Panc1 (cell line): ENCODE measurements at regions not wholly inside any gene's neighbourhood (a gene's known extent, or its start where the extent isn't known, plus 50 kb on each side); places are given as distances from the start of the nearest gene placed in this dataset.

Experiments
- ATAC-seq: fragments of 200-7000 bp; cut with Tn5 transposase; 2 replicates; pipeline ENCODE4 v1.9.1; 2020; ENCODE audit warnings: mild to moderate bottlenecking, moderate library complexity
- BruUV-seq: library from RNA; stranded (reverse); fragments of 400-500 nt; replicated peaks from 2 replicates; lab custom pipeline; 2021; lab: Mats Ljungman, UMichigan
- CTCF ChIA-PET: fragments of 300-600 bp; sonication (Branson Sonifier 250); formaldehyde crosslinking; loops from one replicate; lab custom pipeline; 2022; ENCODE audit warnings: antibody characterized with exemption; lab: Charles Lee
- POLR2A ChIA-PET: fragments of 300-600 bp; sonication (Branson Sonifier 250); formaldehyde crosslinking; loops from one replicate; lab custom pipeline; 2022; ENCODE audit warnings: antibody characterized with exemption; lab: Charles Lee
- DNase-seq: peaks from one replicate; pipeline ENCODE4 v3.0.0-alpha.2; 2010; ENCODE audit warnings: low read depth, low spot score
- H3K27ac ChIP-seq: 2 replicates; pipeline ENCODE4 v1.5.1; 2011; ENCODE audit warnings: mild to moderate bottlenecking, low read length, inconsistent platforms
- H3K27me3 ChIP-seq: fragments of 200-500 bp; sonication (Bioruptor generic); 2 replicates; pipeline ENCODE4 v1.6.0; 2014; ENCODE audit warnings: low read length, inconsistent platforms; ENCODE audit not compliant: control insufficient read depth, insufficient read depth
- H3K36me3 ChIP-seq: fragments of 200-500 bp; sonication (Bioruptor generic); 2 replicates; pipeline ENCODE4 v1.5.1; 2014; ENCODE audit warnings: inconsistent platforms, mild to moderate bottlenecking, low read length, moderate library complexity; ENCODE audit not compliant: control insufficient read depth, insufficient read depth
- H3K4me1 ChIP-seq: 2 replicates; pipeline ENCODE4 v1.5.1; 2011; ENCODE audit warnings: inconsistent platforms, mild to moderate bottlenecking, low read length, moderate library complexity; ENCODE audit not compliant: control insufficient read depth, insufficient read depth
- H3K4me3 ChIP-seq, 2 experiments: 2 replicates each; pipeline ENCODE4 v1.5.1; 2011 to 2012; ENCODE audit warnings: low read depth in 2 of 2, low read length in 2 of 2, mild to moderate bottlenecking in 2 of 2, inconsistent platforms in 1 of 2, moderate library complexity in 1 of 2
- H3K9me3 ChIP-seq: fragments of 200-500 bp; sonication (Bioruptor generic); 2 replicates; pipeline ENCODE4 v1.5.1; 2014; ENCODE audit warnings: low read depth, mild to moderate bottlenecking, inconsistent platforms, low read length, moderate library complexity; ENCODE audit not compliant: control insufficient read depth, insufficient read depth
- POLR2AphosphoS5 ChIP-seq: IDR thresholded peaks from 2 replicates; pipeline ENCODE4 v1.6.1; 2012; ENCODE audit warnings: mild to moderate bottlenecking, low read depth, low read length, moderate library complexity
- SIN3A ChIP-seq: IDR thresholded peaks from 2 replicates; pipeline ENCODE4 v1.6.1; 2012; ENCODE audit warnings: low read depth, mild to moderate bottlenecking, low read length, moderate library complexity, borderline replicate concordance; ENCODE audit not compliant: insufficient read depth
- TCF7L2 ChIP-seq: IDR thresholded peaks from 2 replicates; pipeline ENCODE4 v1.6.1; 2011; ENCODE audit warnings: mild to moderate bottlenecking, low read depth, low read length, inconsistent platforms
- in situ Hi-C: cut with HindIII; loops from 2 replicates; pipeline ENCODE4 v1.10.0; 2016; ENCODE audit warnings: low sequenced_read_pairs, low pct_unique_long_range_greater_than_20kb
- intact Hi-C: fragments of 100-400 bp; cut with micrococcal nuclease; formaldehyde crosslinking; loops from one replicate; pipeline ENCODE4 v1.10.0; 2022; ENCODE audit not compliant: unreplicated experiment
- TF ChIP-seq, protein P1 (sequence below): fragments of 450-650 bp; IDR thresholded peaks from 2 replicates; pipeline ENCODE4 v1.5.1; 2017; ENCODE audit warnings: mild to moderate bottlenecking
- TF ChIP-seq, protein P2 (sequence below), 2 experiments: IDR thresholded peaks; 2 replicates each; pipeline ENCODE4 v1.6.1; 2011 to 2012; ENCODE audit warnings: low read depth in 2 of 2, control low read depth in 1 of 2, low read length in 1 of 2, mild to moderate bottlenecking in 1 of 2, moderate library complexity in 1 of 2; ENCODE audit not compliant: insufficient read depth in 1 of 2

DNA sequence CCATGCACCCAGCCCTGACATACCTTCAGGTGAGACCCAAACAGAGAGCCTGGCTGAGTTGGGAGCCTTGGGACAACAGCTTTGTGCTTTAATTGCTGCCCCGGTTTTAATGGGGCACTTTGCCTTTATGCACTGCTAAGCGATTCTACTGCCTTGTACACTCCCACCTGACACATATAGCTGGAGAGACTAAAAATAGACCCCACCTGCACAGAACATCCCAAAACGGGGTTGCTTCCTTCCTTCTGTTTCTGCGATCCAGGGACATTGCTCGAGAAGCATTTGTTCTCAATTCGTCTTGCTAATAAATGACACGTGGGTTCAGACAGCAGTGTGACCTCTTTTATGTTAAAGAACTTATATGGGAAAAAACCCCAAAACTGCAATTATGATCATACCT lies 258.8 kb upstream of the MYO3A start:
- DNase-seq (no peak), ATAC-seq (no peak)
- Histone ChIP-seq H3K36me3 (no peaks in the 10 kb centered on the region), H3K4me3 (no peak overlapping the region), H3K27ac (no peak overlapping the region), H3K4me1 (no peaks in the 10 kb centered on the region), H3K9me3 (no peaks in the 10 kb centered on the region), H3K27me3 (no peaks in the 10 kb centered on the region)
- BruUV-seq = no TSS peak
- intact Hi-C loops (no loop called here), in situ Hi-C loops (no loop called here)
- ChIA-PET POLR2A (no interaction called here), CTCF (no interaction called here)
- TF ChIP-seq TCF7L2 (no peak), POLR2AphosphoS5 (no peak), SIN3A (no peak)
- TF ChIP-seq, protein P1, sequence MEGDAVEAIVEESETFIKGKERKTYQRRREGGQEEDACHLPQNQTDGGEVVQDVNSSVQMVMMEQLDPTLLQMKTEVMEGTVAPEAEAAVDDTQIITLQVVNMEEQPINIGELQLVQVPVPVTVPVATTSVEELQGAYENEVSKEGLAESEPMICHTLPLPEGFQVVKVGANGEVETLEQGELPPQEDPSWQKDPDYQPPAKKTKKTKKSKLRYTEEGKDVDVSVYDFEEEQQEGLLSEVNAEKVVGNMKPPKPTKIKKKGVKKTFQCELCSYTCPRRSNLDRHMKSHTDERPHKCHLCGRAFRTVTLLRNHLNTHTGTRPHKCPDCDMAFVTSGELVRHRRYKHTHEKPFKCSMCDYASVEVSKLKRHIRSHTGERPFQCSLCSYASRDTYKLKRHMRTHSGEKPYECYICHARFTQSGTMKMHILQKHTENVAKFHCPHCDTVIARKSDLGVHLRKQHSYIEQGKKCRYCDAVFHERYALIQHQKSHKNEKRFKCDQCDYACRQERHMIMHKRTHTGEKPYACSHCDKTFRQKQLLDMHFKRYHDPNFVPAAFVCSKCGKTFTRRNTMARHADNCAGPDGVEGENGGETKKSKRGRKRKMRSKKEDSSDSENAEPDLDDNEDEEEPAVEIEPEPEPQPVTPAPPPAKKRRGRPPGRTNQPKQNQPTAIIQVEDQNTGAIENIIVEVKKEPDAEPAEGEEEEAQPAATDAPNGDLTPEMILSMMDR = no peak
- TF ChIP-seq, protein P2, sequence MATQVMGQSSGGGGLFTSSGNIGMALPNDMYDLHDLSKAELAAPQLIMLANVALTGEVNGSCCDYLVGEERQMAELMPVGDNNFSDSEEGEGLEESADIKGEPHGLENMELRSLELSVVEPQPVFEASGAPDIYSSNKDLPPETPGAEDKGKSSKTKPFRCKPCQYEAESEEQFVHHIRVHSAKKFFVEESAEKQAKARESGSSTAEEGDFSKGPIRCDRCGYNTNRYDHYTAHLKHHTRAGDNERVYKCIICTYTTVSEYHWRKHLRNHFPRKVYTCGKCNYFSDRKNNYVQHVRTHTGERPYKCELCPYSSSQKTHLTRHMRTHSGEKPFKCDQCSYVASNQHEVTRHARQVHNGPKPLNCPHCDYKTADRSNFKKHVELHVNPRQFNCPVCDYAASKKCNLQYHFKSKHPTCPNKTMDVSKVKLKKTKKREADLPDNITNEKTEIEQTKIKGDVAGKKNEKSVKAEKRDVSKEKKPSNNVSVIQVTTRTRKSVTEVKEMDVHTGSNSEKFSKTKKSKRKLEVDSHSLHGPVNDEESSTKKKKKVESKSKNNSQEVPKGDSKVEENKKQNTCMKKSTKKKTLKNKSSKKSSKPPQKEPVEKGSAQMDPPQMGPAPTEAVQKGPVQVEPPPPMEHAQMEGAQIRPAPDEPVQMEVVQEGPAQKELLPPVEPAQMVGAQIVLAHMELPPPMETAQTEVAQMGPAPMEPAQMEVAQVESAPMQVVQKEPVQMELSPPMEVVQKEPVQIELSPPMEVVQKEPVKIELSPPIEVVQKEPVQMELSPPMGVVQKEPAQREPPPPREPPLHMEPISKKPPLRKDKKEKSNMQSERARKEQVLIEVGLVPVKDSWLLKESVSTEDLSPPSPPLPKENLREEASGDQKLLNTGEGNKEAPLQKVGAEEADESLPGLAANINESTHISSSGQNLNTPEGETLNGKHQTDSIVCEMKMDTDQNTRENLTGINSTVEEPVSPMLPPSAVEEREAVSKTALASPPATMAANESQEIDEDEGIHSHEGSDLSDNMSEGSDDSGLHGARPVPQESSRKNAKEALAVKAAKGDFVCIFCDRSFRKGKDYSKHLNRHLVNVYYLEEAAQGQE (IDR thresholded peaks at IDR 0.05; ENCODE audit: insufficient read depth in 1 of 2, low read depth in 2 of 2, low read length in 1 of 2) = no peak

DNA sequence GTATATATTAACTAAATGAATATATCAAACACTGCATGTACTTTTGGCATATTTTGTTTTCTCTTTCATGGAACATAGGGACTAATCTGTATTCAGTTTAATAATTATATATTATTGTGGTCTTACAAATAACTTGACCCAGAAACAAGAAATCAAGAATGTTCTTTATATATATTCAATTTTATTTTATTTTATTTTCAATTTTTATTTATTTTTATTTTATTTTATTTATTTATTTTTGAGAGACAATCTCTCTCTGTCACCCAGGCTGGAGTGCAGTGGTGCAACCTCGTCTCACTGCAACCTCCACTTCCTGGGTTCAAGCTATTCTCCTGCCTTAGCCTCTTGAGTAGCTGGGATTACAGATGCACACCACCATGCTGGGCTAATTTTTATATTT lies 258.4 kb upstream of the MYO3A start:
- ATAC-seq (no peak), DNase-seq (no peak)
- ChIA-PET POLR2A (no interaction called here), CTCF (no interaction called here)
- no peak for TF ChIP-seq POLR2AphosphoS5
- no peak for TF ChIP-seq SIN3A
- no peak for TF ChIP-seq TCF7L2
- TF ChIP-seq, protein P2 (IDR thresholded peaks at IDR 0.05; ENCODE audit: insufficient read depth in 1 of 2, low read depth in 2 of 2, low read length in 1 of 2) = no peak
- TF ChIP-seq, protein P1 = no peak
- no peaks in the 10 kb centered on the region for H3K9me3 ChIP-seq
- H3K4me1 ChIP-seq = no peaks in the 10 kb centered on the region
- no peaks in the 10 kb centered on the region for H3K36me3 ChIP-seq
- H3K27ac ChIP-seq = no peak overlapping the region
- in situ Hi-C loops = no loop called here
- H3K27me3 ChIP-seq = no peaks in the 10 kb centered on the region
- BruUV-seq = no TSS peak
- intact Hi-C loops = no loop called here
- H3K4me3 ChIP-seq = no peak overlapping the region
